Stimulated activated CD8-positive, alpha-beta memory T cell treated with anti-CD3 and anti-CD28 coated beads, Interleukin-15, amount 100 ng/mL, for 48 hours (primary cell): ENCODE measurements at regions not wholly inside any gene's neighbourhood (a gene's known extent, or its start where the extent isn't known, plus 50 kb on each side); places are given as distances from the start of the nearest gene placed in this dataset.
"Not testable (repeated sequence)": the region's sequence is repeated elsewhere in the genome, so short reads cannot be mapped to it uniquely, and the experiment has no call there.

ENCODE experiments used
- DNase-seq, 2 donors: peaks; one replicate each; pipeline ENCODE4 v3.0.0-alpha.2; 2020; ENCODE audit warnings: low read depth in 2 of 2

DNA sequence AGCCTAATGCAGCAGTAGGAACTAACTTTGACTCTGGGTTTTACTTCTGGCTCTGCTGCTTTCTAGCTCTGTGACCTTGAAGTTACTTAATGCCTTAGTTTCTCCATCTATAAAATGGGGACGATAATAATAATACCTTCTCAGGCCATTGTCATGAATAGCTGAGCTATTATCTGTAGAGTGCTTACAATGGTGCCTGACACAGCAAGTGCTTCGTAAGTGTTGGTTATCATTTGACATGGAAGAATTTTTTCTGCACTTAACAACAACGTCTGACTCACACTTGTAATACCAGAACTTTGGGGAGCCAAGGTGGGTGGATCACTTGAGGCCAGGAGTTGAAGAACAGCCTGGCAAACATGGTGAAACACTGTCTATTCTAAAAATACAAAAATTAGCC, 140.5 kb downstream of the ARL4A start:
- no peak for DNase-seq

DNA sequence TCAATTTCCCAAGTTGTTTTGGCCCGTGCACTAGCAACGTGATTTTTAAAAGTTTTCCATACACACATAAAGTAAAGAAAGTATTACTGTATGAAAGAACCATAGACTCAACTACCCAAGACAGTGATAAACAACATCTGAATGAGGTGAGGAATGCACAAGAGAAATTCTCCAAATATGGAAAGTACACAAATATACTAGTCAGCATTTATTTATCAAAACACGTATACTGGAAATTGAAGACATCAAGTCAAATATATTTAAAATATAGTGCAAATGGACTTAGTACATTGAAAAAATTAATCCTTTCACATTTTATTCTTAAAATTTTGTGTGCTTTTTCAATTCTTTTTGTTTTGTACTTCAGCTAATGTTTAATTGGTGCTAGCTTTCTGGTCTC, 143.6 kb downstream of the ARL4A start:
- DNase-seq = no peak

DNA sequence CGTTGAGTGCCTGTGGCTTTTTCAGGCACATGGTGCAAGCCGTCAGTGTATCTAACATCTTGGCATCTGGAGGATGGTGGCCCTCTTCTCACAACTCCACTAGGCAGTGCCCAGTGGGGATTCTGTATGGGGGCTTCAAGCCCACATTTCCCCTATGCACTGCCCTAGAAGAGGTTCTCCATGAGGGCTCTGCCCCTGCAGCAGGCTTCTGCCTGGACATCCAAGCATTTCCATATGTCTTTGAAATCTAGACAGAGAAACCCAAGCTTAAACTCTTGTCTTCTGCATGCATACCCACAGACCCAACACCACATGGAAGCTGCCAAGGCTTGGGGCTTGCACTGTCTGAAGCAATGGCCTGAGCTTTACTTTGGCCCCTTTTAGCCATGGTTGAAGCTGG, 146.4 kb downstream of the ARL4A start:
- no peak for DNase-seq

DNA sequence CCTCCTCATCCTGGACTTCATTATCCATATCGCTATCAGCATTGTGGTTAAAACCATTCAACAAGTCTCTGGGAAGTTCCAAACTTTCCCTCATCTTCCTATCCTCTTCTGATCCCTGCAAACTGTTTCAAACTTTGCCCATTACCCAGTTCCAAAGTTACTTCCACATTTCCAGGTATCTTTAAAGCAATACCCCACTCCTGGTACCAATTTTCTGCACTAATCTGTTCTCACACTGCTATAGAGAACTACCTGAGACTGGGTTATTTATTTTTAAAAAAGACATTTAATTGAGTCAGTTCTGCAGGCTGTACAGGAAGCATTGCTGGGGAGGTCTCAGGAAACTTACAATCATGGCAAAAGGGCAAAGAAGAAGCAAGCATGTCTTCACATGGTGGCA, 147.3 kb downstream of the ARL4A start:
- no peak for DNase-seq

DNA sequence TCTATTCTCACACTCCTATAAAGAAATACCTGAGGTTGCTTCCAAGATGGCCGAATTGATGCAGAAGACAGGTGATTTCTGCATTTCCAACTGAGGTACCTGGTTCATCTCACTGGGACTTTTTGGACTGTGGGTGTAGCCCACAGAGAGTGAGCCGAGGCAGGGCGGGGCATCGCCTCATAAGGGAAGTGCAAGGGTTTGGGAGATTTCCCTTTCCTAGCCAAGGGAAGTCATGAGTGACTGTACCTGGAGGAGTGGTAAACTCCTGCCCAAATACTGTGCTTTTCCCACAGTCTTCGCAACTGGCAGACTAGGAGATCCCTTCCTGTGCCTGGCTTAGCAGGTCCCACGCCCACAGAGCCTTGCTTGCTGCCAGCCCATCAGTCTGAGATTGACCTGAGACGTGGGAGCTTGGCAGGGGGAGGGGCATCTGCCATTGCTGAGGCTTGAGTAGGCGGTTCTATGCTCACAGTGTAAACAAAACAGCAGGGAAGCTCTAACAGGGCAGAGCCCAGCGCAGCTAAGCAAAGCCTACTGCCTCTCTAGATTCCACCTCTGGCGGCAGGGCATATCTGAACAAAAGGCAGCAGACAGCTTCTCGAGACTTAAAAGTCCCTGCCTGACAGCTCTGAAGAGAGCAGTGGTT, 152.2 kb downstream of the ARL4A start:
- no peak for DNase-seq

DNA sequence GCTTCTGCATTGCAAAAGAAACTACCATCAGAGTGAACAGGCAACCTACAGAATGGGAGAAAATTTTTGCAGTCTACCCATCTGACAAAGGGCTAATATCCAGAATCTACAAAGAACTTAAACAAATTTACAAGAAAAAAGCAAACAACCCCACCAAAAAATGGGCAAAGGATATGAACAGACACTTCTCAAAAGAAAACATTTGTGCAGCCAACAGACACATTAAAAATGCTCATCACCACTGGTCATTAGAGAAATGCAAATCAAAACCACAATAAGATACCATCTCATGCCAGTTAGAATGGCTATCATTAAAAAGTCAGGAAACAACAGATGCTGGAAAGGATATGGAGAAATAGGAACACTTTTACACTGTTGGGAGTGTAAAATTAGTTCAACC, 157.3 kb downstream of the ARL4A start:
- DNase-seq = not testable (repeated sequence)

DNA sequence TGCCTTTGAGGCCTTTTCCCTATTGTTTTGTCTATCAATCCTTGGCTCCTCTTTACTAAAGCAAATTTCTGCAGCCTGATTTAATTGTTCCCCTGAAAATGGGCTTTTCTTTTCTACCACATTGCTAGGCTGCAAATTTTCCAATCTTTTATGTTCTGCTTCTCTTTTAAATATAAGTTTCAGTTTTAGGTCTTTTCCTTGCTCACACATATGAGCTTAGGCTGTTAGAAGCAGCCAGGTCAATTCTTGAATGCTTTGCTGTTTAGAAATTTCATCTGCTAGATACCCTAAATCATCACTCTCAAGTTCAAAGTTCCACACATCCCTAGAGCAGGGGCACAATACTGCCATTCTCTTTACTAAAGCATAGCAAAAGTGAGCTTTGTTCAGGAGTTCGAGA, 159.6 kb downstream of the ARL4A start:
- DNase-seq = no peak

DNA sequence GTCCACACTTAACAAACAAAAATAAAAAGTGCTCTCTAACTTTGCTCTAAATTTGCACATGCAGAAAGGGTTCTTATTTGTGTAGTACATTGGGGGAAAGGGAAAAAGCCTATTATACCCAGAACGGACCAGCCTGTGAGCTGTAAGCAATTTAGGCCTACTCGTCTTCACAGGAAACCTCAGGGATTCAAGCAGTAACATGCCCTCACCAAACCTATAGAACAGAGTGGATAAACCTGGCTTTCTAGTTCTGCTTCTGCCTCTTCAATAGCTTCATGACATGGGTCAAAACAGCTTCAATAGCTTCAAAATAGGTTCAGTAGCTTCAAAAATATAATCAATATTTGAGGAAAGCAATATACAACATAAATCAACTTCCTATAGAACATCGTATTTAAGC, 163.7 kb downstream of the ARL4A start:
- DNase-seq = no peak

DNA sequence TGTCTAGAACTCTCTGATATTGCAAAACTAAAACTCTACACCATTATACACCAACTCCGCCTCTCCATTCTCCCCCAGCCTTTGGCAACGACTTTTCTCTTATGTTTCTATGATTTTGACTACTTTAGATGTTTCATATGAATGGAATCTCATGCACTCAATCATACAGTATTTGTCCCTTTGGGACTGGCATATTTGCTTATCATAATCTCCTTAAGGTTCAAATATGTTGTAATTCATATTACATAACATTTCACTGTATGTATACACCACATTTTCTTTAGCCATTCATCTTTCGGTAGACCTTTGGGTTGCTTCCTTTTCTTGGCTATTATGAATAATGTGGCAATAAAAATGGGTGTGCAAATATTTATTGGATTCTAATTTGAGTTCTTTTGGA, 164.4 kb downstream of the ARL4A start:
- no peak for DNase-seq

DNA sequence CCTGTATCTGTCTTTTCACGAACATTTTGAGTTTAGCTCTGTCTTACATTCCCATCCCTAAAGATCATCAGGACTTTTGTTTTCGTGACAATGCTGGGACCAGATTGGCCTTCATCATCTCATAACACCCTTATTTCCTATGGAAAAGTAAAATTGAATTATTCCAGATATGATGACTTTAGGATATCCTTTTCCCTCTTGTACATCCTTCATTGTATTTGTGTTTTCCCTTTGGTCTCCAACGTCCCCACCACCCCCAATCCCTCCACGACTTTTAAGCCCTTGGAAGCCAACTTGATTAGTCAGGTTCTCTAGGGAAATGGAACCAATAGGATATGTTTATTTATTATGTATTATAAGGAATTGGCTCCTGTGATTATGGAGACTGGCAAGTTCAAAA, 167.6 kb downstream of the ARL4A start:
- no peak for DNase-seq

DNA sequence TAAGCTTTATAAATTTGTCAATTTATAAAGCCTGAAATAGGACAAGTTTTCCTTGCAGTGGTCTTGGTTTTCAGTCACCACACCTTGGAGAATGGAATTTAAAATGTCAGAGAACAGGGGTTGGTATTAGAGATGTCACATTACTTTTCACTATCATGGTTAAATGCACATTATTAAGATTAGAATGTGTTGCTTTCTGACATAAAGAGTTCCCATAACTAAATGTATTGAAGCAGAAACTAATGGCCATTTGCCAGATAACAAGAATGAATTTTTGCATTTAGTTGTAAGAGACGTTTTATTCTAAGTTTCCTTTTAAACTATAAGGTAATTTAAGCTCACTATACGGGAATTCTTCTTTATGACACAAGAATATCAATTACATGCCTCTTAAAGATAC, 172.3 kb downstream of the ARL4A start:
- DNase-seq = no peak

DNA sequence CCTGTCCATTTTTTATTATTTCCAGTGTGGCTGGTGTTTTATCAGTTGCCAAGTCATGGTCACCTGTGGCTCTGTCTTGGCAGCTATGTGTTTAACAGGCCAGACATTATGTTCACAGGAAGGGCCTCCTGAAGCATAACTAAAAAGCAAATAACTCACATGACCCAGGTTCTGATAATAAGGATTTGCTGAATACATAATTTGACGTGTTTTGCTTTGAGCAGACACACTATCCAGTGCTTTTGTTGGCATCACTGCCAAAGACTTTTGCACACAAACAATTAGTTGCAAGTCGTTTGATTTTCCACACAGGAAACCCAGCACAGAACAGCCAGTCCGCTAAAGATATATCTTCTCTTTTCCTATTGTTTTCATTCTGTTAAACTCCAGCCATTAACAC, 173.6 kb downstream of the ARL4A start:
- DNase-seq = no peak

DNA sequence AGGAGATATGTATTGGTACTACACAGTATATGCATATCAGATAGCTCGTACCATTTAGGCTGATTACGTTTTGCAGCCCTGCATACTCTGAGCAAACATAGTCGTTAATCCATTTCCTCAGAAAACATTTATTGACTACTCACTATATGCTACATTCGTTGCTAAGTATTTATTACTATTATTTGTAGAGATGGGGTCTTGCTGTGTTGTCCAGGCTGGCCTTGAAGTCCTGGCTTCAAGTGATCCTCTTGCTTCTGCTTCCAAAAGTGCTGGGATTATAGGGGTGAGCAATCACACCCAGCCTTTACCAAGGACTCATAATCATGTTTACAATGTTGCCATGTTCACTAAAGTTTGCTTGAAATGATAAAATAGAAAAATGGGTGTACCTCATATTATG, 174.7 kb downstream of the ARL4A start:
- DNase-seq = no peak

DNA sequence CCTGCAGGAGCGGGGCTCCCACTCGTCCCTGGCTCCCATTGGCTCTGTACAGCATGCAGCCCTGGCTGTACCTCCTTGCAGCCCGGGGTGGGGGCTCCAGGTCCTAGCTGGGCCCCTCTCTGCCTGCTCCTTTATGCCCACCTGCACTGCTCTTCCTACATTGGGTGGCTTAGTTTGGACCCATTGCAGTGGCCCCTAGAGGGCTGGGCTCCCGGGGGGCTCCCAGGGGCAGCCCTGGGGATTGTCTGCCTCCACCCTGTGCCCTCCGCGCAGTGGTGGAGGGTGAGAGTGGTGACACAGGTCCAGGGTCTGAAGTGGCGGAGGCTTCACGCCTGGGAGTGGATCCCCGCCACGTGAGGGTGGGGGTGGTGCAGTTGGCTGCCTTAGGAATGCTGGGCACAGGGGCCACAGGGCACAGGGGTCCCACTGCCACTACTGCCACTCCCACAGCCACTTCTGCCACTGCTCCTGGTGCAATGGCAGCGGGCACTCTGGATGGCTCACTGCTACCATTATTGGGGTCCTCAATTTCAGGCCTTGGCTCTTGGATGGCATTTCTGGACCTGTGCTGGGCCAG, 177.1 kb downstream of the ARL4A start:
- no peak for DNase-seq

DNA sequence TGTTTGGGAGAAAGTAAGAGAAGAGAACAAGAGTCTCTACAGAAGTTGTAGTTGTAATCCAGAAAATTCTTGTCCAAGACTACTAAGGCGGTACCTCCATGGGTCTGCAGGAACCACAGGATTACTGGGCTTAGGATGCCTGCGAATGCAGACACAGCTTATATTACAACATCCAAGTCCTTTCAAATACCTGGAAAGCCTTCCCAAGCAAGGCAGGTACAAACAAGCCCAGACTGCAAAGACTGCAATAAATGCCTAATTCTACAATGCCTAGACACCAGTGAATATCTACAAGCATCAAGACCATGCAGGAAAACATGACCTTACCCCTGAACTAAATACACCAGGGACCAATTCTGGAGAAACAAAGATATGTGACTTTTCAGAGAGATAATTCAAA, 178.2 kb downstream of the ARL4A start:
- DNase-seq = no peak

DNA sequence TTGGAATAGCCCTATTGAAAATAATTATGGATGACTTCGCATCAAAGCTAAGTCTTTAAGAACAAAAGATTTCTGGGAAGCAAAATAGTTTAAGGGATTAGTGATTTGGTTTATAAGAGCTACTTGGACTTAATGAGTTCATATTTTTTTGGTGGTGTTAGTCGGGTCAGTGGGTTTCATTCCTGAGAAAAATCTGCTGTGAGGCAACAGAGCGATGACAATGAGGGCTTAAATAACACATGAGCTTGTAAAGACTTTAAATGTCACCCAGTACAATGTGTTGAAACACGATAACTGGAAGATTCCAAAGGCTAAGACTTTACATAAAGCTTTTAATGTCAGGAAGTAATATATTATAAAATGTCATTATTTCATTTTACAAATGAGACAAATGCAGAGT, 178.8 kb downstream of the ARL4A start:
- no peak for DNase-seq

DNA sequence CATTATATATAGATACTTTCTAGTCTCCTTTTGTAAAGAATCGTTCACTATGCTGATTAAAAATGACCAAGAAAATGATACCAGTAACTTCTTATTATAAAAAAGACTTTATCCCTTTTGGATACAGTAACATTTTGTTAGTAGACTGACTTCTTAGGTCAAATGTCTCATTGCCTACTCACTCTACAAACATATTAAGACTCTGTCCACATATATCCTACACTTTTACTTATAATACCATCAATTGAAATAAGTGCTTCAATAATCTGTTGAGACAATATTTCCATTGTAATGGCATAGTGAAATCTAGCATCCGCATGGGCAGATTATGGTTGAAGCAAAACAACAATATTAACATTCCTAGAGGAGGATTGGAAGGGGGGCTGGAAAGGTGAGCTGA, 180.6 kb downstream of the ARL4A start:
- DNase-seq = no peak

DNA sequence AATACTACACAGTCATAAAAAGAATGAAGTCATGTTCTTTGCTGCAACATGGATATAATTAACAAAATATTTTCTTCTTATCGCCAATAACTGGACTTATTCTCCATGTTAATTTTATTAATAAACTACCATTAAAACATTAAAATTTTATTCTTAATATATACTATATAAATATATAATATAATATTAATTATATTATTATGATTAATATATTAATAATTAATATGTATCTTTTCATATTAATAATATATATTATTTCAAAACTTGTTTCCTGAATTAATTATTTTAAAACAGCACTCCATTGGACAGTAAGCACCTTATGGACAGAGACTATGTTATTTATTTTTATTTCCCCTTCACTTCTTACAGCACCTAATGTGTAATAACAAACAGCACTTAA, 182.8 kb downstream of the ARL4A start:
- no peak for DNase-seq

DNA sequence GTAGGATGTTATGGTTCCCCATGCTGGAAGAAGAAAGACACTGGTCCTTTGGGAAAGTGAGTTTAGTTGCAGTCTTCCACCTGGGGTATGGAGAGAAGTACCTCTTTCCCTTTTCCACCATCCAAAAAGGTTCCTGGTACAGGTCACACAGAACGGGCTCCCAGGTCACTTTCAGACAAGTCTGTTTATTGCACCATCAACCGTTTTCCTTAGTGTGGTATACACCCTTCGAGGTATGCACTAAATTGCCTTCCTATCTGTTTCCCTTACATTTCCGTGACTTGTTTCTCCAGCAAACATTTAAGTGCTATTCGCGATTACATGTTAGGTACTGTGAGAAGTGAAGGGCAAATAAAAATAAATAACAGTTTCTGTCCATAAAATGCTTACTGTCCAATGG, 185.1 kb downstream of the ARL4A start:
- DNase-seq = no peak

DNA sequence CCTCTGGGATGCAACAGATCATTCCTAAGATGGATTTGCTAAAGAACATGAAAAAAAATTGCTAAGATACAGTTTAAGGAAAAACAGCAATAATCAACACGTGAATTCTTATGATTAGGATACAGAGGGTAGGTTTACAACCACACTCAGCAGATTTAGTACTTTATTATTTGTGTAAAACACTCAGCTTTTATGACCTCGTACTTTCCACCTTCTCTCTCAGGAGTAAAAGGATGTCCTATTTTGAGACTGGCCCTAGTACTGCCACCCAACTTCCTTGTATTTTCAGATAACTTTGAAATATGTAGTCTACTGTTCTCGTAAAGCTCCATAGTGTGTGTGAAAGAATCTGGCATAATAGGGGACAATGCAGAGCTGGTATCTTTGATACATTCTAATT, 186.1 kb downstream of the ARL4A start:
- DNase-seq = no peak

DNA sequence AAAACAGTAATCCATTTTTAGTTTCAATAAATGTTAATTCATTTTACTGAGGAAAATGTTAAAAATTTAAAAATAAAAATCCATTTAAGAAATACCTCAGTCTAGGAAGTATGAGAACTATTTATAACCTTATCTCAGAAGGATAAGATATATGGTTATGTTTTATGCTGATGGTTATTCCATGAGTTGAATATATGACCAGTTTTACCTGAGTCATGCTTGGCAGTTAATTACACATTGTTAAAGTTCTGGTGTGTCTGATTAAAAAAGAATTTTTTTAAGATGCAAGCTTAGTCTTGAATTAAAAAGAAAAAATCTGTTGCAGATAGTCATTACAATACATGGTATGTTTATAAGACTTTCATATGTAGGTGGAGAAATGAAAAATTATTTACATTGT, 191.7 kb downstream of the ARL4A start:
- DNase-seq = no peak

DNA sequence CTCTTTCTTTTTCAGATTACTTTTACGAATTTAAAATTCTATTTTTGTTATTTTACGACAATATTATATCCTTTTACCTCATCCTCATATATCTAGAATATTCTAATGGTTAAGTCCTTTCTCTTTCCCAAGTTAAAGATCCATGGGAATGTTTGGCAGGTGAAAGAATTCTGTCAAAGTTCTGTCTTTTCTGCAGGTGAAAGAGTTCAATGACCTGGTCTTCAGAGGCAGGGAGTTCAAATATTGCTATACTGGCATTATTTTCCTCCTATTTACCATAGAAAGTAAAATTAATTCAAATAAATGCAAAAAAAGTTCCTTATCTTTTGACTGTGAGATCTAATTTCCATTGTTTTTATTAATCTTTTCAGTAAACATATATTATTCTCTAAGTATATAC, 194.3 kb downstream of the ARL4A start:
- DNase-seq = no peak

DNA sequence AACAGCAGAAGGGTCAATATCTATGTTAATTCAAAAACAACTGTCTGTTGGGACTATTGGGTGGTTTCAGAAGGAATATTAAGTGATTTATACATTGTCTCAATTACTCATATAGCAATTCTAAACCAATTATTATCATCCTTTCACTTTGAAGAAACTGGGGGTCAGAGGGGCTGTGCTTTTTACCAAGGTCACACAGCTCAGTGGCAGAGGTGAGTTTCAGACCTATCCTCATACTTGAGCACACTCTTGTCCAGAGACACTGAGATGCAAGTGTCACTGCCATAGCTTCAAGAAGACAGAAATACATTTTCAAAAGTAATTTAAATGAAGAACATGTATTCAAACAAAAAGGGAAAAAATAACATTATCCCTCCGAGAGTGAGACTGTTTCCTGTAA, 195.3 kb downstream of the ARL4A start:
- no peak for DNase-seq

DNA sequence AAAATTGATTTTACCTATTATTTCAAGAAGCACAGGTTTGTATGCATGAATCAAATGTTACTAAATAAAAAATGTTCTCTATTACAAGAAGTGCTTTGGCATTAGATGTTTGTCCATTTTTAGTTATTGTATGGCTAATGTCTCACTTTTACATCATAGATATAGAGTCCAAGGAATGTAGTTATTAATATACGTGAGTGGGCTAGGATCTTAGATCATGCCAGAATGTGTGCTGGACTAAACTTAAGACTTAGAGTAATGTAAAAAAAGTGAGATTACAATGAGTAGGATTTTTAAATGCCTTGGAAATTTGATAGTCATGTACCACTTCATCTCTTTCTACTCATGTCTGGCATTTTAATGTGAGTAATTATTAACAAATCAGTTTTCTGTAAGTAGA, 196.6 kb downstream of the ARL4A start:
- no peak for DNase-seq
